ENCODE measurements at regions not wholly inside any gene's neighbourhood (a gene's known extent, or its start where the extent isn't known, plus 50 kb on each side); places are given as distances from the start of the nearest gene placed in this dataset.

DNA sequence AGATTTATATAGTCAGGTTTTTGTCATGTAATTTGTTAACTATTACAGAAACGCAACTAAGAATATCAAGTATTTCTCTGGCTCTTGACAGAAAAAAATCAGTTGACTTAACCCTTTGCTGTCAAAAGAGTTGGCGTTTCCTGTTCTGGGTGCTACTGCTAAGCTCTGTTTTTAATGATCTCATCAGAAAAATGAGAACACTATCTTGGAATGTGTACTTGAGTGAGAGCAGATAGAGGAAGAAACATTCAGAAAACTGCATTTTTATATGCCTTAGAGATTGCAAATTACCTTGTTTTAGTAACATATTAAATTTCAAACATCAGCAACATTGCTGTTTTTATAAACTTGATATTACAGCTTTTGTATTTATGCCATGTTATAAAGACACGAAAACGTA, 297.9 kb downstream of the RDH14 start:
- no peak for TF ChIP-seq ZNF600 (tag by site-specific recombination; IDR thresholded peaks at IDR 0.05)
- TF ChIP-seq, protein P1, sequence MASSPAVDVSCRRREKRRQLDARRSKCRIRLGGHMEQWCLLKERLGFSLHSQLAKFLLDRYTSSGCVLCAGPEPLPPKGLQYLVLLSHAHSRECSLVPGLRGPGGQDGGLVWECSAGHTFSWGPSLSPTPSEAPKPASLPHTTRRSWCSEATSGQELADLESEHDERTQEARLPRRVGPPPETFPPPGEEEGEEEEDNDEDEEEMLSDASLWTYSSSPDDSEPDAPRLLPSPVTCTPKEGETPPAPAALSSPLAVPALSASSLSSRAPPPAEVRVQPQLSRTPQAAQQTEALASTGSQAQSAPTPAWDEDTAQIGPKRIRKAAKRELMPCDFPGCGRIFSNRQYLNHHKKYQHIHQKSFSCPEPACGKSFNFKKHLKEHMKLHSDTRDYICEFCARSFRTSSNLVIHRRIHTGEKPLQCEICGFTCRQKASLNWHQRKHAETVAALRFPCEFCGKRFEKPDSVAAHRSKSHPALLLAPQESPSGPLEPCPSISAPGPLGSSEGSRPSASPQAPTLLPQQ (tag by site-specific recombination; IDR thresholded peaks at IDR 0.05), result no peak
- TF ChIP-seq, protein P2, sequence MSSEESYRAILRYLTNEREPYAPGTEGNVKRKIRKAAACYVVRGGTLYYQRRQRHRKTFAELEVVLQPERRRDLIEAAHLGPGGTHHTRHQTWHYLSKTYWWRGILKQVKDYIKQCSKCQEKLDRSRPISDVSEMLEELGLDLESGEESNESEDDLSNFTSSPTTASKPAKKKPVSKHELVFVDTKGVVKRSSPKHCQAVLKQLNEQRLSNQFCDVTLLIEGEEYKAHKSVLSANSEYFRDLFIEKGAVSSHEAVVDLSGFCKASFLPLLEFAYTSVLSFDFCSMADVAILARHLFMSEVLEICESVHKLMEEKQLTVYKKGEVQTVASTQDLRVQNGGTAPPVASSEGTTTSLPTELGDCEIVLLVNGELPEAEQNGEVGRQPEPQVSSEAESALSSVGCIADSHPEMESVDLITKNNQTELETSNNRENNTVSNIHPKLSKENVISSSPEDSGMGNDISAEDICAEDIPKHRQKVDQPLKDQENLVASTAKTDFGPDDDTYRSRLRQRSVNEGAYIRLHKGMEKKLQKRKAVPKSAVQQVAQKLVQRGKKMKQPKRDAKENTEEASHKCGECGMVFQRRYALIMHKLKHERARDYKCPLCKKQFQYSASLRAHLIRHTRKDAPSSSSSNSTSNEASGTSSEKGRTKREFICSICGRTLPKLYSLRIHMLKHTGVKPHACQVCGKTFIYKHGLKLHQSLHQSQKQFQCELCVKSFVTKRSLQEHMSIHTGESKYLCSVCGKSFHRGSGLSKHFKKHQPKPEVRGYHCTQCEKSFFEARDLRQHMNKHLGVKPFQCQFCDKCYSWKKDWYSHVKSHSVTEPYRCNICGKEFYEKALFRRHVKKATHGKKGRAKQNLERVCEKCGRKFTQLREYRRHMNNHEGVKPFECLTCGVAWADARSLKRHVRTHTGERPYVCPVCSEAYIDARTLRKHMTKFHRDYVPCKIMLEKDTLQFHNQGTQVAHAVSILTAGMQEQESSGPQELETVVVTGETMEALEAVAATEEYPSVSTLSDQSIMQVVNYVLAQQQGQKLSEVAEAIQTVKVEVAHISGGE (tag by site-specific recombination; conservative IDR thresholded peaks at IDR 0.05; ENCODE audit: low read depth), result no peak
- TF ChIP-seq ZNF747 (tag by site-specific recombination; IDR thresholded peaks at IDR 0.05), result no peak
- no peak for TF ChIP-seq ZNF654 (tag by site-specific recombination; IDR thresholded peaks at IDR 0.05; ENCODE audit: low read depth)
- TF ChIP-seq, protein P3, sequence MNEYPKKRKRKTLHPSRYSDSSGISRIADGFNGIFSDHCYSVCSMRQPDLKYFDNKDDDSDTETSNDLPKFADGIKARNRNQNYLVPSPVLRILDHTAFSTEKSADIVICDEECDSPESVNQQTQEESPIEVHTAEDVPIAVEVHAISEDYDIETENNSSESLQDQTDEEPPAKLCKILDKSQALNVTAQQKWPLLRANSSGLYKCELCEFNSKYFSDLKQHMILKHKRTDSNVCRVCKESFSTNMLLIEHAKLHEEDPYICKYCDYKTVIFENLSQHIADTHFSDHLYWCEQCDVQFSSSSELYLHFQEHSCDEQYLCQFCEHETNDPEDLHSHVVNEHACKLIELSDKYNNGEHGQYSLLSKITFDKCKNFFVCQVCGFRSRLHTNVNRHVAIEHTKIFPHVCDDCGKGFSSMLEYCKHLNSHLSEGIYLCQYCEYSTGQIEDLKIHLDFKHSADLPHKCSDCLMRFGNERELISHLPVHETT (tag by site-specific recombination; IDR thresholded peaks at IDR 0.05), result no peak
- TF ChIP-seq, protein P4, sequence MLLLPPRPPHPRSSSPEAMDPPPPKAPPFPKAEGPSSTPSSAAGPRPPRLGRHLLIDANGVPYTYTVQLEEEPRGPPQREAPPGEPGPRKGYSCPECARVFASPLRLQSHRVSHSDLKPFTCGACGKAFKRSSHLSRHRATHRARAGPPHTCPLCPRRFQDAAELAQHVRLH (tag by site-specific recombination; IDR thresholded peaks at IDR 0.05), result no peak
- TF ChIP-seq ZNF707 (tag by site-specific recombination; IDR thresholded peaks at IDR 0.05), result no peak
- TF ChIP-seq, protein P5, sequence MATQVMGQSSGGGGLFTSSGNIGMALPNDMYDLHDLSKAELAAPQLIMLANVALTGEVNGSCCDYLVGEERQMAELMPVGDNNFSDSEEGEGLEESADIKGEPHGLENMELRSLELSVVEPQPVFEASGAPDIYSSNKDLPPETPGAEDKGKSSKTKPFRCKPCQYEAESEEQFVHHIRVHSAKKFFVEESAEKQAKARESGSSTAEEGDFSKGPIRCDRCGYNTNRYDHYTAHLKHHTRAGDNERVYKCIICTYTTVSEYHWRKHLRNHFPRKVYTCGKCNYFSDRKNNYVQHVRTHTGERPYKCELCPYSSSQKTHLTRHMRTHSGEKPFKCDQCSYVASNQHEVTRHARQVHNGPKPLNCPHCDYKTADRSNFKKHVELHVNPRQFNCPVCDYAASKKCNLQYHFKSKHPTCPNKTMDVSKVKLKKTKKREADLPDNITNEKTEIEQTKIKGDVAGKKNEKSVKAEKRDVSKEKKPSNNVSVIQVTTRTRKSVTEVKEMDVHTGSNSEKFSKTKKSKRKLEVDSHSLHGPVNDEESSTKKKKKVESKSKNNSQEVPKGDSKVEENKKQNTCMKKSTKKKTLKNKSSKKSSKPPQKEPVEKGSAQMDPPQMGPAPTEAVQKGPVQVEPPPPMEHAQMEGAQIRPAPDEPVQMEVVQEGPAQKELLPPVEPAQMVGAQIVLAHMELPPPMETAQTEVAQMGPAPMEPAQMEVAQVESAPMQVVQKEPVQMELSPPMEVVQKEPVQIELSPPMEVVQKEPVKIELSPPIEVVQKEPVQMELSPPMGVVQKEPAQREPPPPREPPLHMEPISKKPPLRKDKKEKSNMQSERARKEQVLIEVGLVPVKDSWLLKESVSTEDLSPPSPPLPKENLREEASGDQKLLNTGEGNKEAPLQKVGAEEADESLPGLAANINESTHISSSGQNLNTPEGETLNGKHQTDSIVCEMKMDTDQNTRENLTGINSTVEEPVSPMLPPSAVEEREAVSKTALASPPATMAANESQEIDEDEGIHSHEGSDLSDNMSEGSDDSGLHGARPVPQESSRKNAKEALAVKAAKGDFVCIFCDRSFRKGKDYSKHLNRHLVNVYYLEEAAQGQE (tag by site-specific recombination; IDR thresholded peaks at IDR 0.05), result no peak
- TF ChIP-seq, protein P6, sequence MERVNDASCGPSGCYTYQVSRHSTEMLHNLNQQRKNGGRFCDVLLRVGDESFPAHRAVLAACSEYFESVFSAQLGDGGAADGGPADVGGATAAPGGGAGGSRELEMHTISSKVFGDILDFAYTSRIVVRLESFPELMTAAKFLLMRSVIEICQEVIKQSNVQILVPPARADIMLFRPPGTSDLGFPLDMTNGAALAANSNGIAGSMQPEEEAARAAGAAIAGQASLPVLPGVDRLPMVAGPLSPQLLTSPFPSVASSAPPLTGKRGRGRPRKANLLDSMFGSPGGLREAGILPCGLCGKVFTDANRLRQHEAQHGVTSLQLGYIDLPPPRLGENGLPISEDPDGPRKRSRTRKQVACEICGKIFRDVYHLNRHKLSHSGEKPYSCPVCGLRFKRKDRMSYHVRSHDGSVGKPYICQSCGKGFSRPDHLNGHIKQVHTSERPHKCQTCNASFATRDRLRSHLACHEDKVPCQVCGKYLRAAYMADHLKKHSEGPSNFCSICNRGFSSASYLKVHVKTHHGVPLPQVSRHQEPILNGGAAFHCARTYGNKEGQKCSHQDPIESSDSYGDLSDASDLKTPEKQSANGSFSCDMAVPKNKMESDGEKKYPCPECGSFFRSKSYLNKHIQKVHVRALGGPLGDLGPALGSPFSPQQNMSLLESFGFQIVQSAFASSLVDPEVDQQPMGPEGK (tag by site-specific recombination; IDR thresholded peaks at IDR 0.05), result no peak
- TF ChIP-seq, protein P7, sequence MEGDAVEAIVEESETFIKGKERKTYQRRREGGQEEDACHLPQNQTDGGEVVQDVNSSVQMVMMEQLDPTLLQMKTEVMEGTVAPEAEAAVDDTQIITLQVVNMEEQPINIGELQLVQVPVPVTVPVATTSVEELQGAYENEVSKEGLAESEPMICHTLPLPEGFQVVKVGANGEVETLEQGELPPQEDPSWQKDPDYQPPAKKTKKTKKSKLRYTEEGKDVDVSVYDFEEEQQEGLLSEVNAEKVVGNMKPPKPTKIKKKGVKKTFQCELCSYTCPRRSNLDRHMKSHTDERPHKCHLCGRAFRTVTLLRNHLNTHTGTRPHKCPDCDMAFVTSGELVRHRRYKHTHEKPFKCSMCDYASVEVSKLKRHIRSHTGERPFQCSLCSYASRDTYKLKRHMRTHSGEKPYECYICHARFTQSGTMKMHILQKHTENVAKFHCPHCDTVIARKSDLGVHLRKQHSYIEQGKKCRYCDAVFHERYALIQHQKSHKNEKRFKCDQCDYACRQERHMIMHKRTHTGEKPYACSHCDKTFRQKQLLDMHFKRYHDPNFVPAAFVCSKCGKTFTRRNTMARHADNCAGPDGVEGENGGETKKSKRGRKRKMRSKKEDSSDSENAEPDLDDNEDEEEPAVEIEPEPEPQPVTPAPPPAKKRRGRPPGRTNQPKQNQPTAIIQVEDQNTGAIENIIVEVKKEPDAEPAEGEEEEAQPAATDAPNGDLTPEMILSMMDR (tag by site-specific recombination; IDR thresholded peaks at IDR 0.05), result no peak
- no peak for TF ChIP-seq ZFP3 (tag by site-specific recombination; IDR thresholded peaks at IDR 0.05; ENCODE audit: low read depth)
- no peak for TF ChIP-seq ZNF2 (tag by site-specific recombination; IDR thresholded peaks at IDR 0.05)
- TF ChIP-seq, protein P8, sequence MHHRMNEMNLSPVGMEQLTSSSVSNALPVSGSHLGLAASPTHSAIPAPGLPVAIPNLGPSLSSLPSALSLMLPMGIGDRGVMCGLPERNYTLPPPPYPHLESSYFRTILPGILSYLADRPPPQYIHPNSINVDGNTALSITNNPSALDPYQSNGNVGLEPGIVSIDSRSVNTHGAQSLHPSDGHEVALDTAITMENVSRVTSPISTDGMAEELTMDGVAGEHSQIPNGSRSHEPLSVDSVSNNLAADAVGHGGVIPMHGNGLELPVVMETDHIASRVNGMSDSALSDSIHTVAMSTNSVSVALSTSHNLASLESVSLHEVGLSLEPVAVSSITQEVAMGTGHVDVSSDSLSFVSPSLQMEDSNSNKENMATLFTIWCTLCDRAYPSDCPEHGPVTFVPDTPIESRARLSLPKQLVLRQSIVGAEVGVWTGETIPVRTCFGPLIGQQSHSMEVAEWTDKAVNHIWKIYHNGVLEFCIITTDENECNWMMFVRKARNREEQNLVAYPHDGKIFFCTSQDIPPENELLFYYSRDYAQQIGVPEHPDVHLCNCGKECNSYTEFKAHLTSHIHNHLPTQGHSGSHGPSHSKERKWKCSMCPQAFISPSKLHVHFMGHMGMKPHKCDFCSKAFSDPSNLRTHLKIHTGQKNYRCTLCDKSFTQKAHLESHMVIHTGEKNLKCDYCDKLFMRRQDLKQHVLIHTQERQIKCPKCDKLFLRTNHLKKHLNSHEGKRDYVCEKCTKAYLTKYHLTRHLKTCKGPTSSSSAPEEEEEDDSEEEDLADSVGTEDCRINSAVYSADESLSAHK (tag by site-specific recombination; IDR thresholded peaks at IDR 0.05), result no peak

Data from HEK293 (cell line).